ENCODE measurements at regions not wholly inside any gene's neighbourhood (a gene's known extent, or its start where the extent isn't known, plus 50 kb on each side); places are given as distances from the start of the nearest gene placed in this dataset.

GRCh38 chr3:68315546-68315945 lies 616.8 kb downstream of the TAFA4 start:
- DNase-seq (ENCODE audit: low read depth in 2 of 2, low spot score in 1 of 2) = no peak

- no peak for DNase-seq (ENCODE audit: low read depth in 2 of 2, low spot score in 1 of 2)
These were observed 625.8 kb downstream of the TAFA4 start for GRCh38 chr3:68306571-68306970.

GRCh38 chr3:68295457-68295856 lies 636.9 kb downstream of the TAFA4 start:
- no peak for DNase-seq (ENCODE audit: low read depth in 2 of 2, low spot score in 1 of 2)

DNA sequence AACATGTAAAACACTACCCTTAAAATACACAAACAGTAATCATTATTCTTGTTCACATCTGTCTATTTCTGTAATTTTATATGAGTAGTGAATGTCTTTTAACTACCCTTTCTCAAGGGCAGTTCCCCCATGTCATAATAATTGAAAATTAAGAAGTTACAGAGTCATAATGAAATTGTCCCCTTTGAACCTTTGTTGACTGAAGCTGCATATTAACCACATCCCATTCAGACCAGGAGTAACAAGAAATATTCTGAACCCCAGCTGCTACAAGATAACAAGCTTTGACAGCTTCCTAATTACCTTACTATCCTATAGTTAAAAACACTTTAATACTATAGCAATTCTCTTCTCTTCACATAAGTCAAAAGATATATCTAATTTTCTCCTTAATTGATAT lies 635.9 kb upstream of the SUCLG2 start:
- DNase-seq (ENCODE audit: low read depth in 2 of 2, low spot score in 1 of 2) = no peak

DNA sequence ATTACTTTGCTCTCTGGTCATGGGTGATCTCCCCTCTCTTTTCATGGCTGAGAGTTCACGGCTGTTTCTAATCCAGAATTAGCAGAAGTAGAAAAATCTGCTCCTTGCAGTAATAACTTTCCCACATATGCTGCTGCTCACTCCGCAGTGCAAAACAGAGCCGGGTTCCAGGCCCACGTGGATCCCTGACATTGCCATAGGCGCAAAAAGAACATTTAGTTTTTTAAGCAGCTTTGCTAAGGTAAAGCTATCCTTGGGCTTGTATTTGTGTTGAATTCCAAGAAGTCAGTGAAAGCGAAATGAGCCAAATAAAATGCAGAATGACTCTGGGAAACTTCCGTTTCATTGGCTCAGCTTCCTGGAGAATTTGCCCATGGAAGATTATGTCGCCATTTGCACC lies 633.7 kb upstream of the SUCLG2 start:
- DNase-seq (ENCODE audit: low read depth in 2 of 2, low spot score in 1 of 2) = no peak

- DNase-seq (ENCODE audit: low read depth in 2 of 2, low spot score in 1 of 2) = no peak
These were observed 632.7 kb upstream of the SUCLG2 start for GRCh38 chr3:68287101-68287500.

DNA sequence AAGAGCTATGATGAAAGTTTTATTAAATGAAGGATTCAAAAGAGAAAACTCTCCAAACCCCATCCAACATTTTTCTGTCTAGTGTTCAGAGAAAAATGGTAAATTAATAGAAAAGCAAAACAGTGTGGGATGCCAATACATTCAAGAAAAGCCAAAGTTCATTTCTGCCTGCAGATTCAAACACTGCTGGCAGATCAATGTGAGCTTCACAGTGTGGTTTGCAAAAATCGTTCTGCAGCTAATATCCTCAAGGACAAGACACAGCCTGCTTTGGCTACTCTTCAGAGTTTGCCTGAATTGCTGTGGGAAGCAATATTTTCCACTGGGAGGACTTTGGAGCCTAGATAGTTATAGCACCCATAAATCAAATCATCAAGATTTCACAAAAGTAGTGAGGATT lies 619.9 kb upstream of the SUCLG2 start:
- DNase-seq (ENCODE audit: low read depth in 2 of 2, low spot score in 1 of 2) = no peak

GRCh38 chr3:68271145-68271544 lies 616.7 kb upstream of the SUCLG2 start:
- no peak for DNase-seq (ENCODE audit: low read depth in 2 of 2, low spot score in 1 of 2)

DNA sequence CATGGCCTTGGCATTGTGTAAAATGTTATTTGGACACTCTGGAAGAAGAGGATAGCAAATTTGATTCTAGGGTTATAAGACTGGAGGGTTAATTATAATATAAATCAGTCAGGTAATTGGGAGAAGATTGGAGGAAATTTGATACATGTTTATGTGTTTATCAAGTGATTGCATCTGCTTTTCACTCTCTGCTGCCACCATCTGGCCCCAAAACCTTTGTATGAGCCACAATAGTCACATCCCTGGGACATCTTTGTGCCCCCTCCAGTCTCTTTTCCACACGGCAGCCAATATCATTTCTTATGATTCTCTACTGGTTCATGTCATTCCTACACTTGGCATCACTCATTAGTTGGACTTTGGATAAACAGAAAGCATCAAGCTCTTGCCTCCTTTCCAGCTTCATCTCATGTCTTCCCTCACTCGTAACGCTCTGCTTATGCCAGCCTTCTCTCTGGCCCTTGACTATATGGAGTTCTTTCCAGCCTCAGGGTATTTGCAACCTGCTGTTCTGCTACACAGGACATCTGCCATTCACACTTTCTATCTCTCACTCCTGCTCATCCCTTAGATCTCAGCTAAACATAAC lies 602.3 kb upstream of the SUCLG2 start:
- no peak for DNase-seq (ENCODE audit: low read depth in 2 of 2, low spot score in 1 of 2)

DNA sequence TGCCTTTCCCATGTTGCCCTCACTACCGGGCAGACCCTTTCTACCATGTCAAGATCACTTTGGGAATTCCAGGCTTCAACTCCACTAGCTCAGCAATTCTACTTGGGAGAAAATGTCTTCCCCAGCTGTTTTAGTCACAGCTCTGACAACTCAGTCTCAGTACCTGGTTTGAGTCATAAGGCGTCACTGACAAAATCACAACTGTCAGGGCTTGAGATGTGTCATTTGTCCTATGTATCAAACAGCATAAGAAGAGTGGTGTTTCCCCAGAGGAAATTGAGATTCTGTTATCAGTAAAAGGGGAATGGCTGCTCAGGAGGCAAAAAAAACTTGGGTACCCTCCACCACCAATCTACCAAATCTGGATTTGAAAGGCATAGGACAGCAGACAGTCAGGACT lies 594.9 kb upstream of the SUCLG2 start:
- DNase-seq (ENCODE audit: low read depth in 2 of 2, low spot score in 1 of 2) = no peak

DNA sequence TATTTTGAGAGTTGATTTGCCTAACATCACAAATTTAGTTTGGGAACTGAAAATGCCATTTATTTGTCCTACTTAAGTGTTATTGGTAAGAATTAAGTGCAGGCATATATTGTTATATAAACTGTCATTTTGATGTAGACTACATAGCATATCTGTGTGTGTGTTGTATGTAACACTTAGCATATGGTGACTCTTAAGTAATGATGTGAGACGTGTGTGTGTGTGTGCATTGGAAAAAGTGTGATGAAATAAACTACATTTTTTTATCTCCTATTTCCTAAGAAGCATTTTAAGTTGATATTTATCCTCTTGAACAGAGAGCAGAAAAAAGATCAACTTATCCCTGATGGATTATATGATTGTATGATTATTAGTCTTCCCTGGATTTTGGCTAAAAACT lies 588.2 kb upstream of the SUCLG2 start:
- no peak for DNase-seq (ENCODE audit: low read depth in 2 of 2, low spot score in 1 of 2)

- no peak for DNase-seq (ENCODE audit: low read depth in 2 of 2, low spot score in 1 of 2)
These were observed 585.1 kb upstream of the SUCLG2 start for GRCh38 chr3:68239542-68239941.

- no peak for DNase-seq (ENCODE audit: low read depth in 2 of 2, low spot score in 1 of 2)
These were observed 579.8 kb upstream of the SUCLG2 start for GRCh38 chr3:68234076-68234780.

DNA sequence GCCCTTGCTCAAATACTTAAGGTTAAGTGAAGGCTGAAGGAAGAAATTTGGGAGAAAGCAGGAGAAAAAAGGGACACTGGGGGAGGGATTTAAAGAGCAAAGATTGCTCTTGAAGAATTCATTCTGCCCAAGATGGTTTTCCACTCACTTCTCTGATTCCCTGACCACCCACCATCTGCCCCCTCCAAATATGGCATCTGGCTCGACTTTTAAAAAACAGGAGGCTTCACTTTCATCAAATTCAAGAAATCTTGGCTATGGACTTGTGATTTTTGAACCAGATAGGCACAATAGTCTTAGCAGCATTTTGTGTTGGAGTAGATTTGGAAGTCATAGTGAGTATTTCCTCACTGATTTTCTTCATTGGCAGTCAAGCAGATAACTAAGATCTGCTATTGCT lies 574.4 kb upstream of the SUCLG2 start:
- no peak for DNase-seq (ENCODE audit: low read depth in 2 of 2, low spot score in 1 of 2)

GRCh38 chr3:68220832-68221231 lies 566.4 kb upstream of the SUCLG2 start:
- DNase-seq (ENCODE audit: low read depth in 2 of 2, low spot score in 1 of 2) = no peak

GRCh38 chr3:68211637-68212036 lies 557.2 kb upstream of the SUCLG2 start:
- no peak for DNase-seq (ENCODE audit: low read depth in 2 of 2, low spot score in 1 of 2)

DNA sequence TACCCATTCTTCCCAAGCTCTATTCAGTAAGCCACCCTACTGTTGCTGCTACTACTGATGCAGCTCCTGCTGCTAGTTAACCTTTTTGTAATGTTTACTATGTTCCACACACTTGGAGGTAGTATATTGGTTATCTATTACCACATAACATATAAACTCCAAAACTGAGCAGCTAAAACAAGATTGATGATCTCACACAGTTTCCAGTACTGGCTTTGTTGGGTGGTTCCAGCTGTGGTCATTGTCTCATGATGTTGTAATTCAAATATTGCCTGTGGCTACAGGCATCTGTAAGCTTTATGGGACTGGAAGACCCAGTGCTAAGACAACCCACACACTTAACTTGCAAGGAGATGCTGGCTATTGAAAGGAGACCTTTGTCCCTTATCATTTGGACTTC lies 556.2 kb upstream of the SUCLG2 start:
- DNase-seq (ENCODE audit: low read depth in 2 of 2, low spot score in 1 of 2) = no peak

DNA sequence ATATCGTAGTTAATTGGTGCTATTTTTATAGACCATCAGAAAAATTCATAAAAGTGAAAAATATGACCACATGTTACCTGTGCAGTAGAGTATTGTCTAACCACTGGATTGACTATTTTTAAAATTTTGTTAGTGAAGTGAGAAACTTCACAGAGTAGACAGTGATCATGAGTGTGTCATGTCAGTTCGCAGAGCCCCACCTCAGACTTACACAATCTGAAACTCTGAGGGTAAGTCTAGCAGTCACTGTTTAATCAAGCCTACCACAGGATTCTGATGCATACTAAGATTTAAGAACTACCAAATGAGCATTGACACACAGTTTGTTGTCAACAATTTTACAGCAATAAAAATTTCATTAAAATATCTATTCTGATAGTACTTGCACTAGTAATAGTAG lies 552.9 kb upstream of the SUCLG2 start:
- DNase-seq (ENCODE audit: low read depth in 2 of 2, low spot score in 1 of 2) = no peak

- no peak for DNase-seq (ENCODE audit: low read depth in 2 of 2, low spot score in 1 of 2)
These were observed 552.2 kb upstream of the SUCLG2 start for GRCh38 chr3:68206524-68207117.

- no peak for DNase-seq (ENCODE audit: low read depth in 2 of 2, low spot score in 1 of 2)
These were observed 532.3 kb upstream of the SUCLG2 start for GRCh38 chr3:68186733-68187132.

DNA sequence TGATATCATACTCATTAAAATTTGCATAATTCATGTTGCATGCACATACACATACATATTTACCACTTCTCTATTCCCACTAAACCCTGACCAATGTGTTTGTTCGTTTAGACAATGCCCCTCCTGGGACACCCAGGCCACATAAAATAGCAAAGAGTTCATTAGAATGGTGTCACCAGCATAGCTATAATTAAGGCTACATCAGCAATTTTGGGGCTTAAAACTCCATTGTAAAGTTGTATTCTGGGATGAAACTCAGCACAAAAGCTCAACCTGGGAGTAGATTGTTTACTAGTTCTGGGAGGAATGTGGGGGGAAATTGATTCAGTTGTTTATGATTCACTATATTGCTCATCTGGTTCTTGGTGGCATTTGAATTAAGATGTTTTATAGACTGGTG lies 522.2 kb upstream of the SUCLG2 start:
- DNase-seq (ENCODE audit: low read depth in 2 of 2, low spot score in 1 of 2) = no peak

GRCh38 chr3:68173012-68173634 lies 518.7 kb upstream of the SUCLG2 start:
- no peak for DNase-seq (ENCODE audit: low read depth in 2 of 2, low spot score in 1 of 2)

All from stimulated activated CD8-positive, alpha-beta memory T cell treated with anti-CD3 and anti-CD28 coated beads, Interleukin-4, amount 100 ng/mL, for 1 hour (primary cell).